ENCODE measurements at regions not wholly inside any gene's neighbourhood (a gene's known extent, or its start where the extent isn't known, plus 50 kb on each side); places are given as distances from the start of the nearest gene placed in this dataset.

DNA sequence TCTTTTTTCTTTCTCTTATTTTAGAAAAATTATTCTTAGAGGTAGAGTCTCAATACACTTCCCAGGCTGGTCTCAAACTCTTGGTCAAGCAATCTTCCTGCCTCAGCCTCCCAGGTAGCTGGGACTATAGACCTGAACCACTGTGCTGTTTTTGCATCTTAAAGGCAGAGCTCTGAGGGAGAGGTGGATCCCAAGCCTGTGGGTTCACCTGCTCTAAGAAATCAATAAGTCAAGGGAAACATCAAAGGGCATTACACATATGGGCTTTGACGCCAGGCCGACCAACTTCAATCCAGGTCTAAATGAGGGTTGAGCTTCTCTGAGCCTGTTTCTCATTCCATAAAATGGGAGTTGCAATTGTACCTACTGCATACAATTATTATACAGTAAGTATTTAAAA, 223.9 kb downstream of the LY86 start:
- Mint-ChIP-seq H3K4me3 (ENCODE audit: low read depth, unreplicated experiment) (no peak overlapping the region), H3K4me1 (ENCODE audit: low read depth, unreplicated experiment) (peaks cover 25% of the 10 kb centered on the region), H3K27ac (ENCODE audit: unreplicated experiment) (peak overlapping the region; percentile 99), H3K36me3 (ENCODE audit: insufficient read depth, unreplicated experiment) (peaks cover 25% of the 10 kb centered on the region), H3K27me3 (ENCODE audit: unreplicated experiment) (no peaks in the 10 kb centered on the region), H3K9me3 (ENCODE audit: low read depth, unreplicated experiment) (no peaks in the 10 kb centered on the region)
- no TSS peak for BruUV-seq (replicated peaks)
- CTCF ChIA-PET, result interaction anchor here (0.6 to 2.7 kb wide), 3 partner anchors 9 to 13 kb away, joined by 4 to 16 read pairs (median 6); no protein-coding TSS in a partner anchor
- no peak for TF ChIP-seq CTCF (IDR thresholded peaks at IDR 0.05; ENCODE audit: unreplicated experiment)
- intact Hi-C loops (cut with micrococcal nuclease; ENCODE audit: unreplicated experiment), result loop anchor here (10.0 kb wide), 2 partner anchors 332 to 422 kb away; no protein-coding TSS in a partner anchor
- peak; percentile 16 for DNase-seq

GRCh38 chr6:6815732-6816131, 227.2 kb downstream of the LY86 start:
- H3K4me1 Mint-ChIP-seq (ENCODE audit: low read depth, unreplicated experiment), result peaks cover 13% of the 10 kb centered on the region
- H3K4me3 Mint-ChIP-seq (ENCODE audit: low read depth, unreplicated experiment), result no peak overlapping the region
- no peaks in the 10 kb centered on the region for H3K9me3 Mint-ChIP-seq (ENCODE audit: low read depth, unreplicated experiment)
- H3K27me3 Mint-ChIP-seq (ENCODE audit: unreplicated experiment), result no peaks in the 10 kb centered on the region
- H3K27ac Mint-ChIP-seq (ENCODE audit: unreplicated experiment), result no peak overlapping the region
- no TSS peak for BruUV-seq (replicated peaks)
- peaks cover 29% of the 10 kb centered on the region for H3K36me3 Mint-ChIP-seq (ENCODE audit: insufficient read depth, unreplicated experiment)
- CTCF ChIA-PET, result no interaction called here
- TF ChIP-seq CTCF (IDR thresholded peaks at IDR 0.05; ENCODE audit: unreplicated experiment), result no peak
- intact Hi-C loops (cut with micrococcal nuclease; ENCODE audit: unreplicated experiment), result loop anchor here (10.0 kb wide), 2 partner anchors 329 to 419 kb away; no protein-coding TSS in a partner anchor
- no peak for DNase-seq

GRCh38 chr6:6816716-6817115, 228.2 kb downstream of the LY86 start:
- no peak overlapping the region for H3K4me3 Mint-ChIP-seq (ENCODE audit: low read depth, unreplicated experiment)
- CTCF ChIA-PET, result no interaction called here
- no peaks in the 10 kb centered on the region for H3K9me3 Mint-ChIP-seq (ENCODE audit: low read depth, unreplicated experiment)
- intact Hi-C loops (cut with micrococcal nuclease; ENCODE audit: unreplicated experiment), result loop anchor here (10.0 kb wide), 2 partner anchors 328 to 418 kb away; no protein-coding TSS in a partner anchor
- no peak for TF ChIP-seq CTCF (IDR thresholded peaks at IDR 0.05; ENCODE audit: unreplicated experiment)
- no peak overlapping the region for H3K27ac Mint-ChIP-seq (ENCODE audit: unreplicated experiment)
- peaks cover 24% of the 10 kb centered on the region for H3K36me3 Mint-ChIP-seq (ENCODE audit: insufficient read depth, unreplicated experiment)
- DNase-seq, result no peak
- BruUV-seq (replicated peaks), result no TSS peak
- H3K4me1 Mint-ChIP-seq (ENCODE audit: low read depth, unreplicated experiment), result peaks cover 8% of the 10 kb centered on the region
- no peaks in the 10 kb centered on the region for H3K27me3 Mint-ChIP-seq (ENCODE audit: unreplicated experiment)

- Mint-ChIP-seq H3K36me3 (ENCODE audit: insufficient read depth, unreplicated experiment) (peaks cover 15% of the 10 kb centered on the region), H3K4me3 (ENCODE audit: low read depth, unreplicated experiment) (no peak overlapping the region), H3K27me3 (ENCODE audit: unreplicated experiment) (no peaks in the 10 kb centered on the region), H3K9me3 (ENCODE audit: low read depth, unreplicated experiment) (no peaks in the 10 kb centered on the region), H3K4me1 (ENCODE audit: low read depth, unreplicated experiment) (peaks cover 8% of the 10 kb centered on the region), H3K27ac (ENCODE audit: unreplicated experiment) (no peak overlapping the region)
- no peak for DNase-seq
- BruUV-seq (replicated peaks), result no TSS peak
- intact Hi-C loops (cut with micrococcal nuclease; ENCODE audit: unreplicated experiment), result loop anchor here (10.0 kb wide), 2 partner anchors 327 to 417 kb away; no protein-coding TSS in a partner anchor
- no peak for TF ChIP-seq CTCF (IDR thresholded peaks at IDR 0.05; ENCODE audit: unreplicated experiment)
- CTCF ChIA-PET, result interaction anchor here (0.7 kb wide), 1 partner anchor 1285 kb away, joined by 3 read pairs; no protein-coding TSS in a partner anchor
These were observed 229.6 kb downstream of the LY86 start for GRCh38 chr6:6818078-6818639.

Data from Calu3 (cell line).